HG03175 (cell line): ENCODE measurements at regions not wholly inside any gene's neighbourhood (a gene's known extent, or its start where the extent isn't known, plus 50 kb on each side); places are given as distances from the start of the nearest gene placed in this dataset.

Source experiments
- ATAC-seq: cut with Tn5 transposase; IDR thresholded peaks from one replicate; pipeline ENCODE4 v1.9.1; 2021; ENCODE audit warnings: mild to moderate bottlenecking, moderate library complexity; ENCODE audit not compliant: unreplicated experiment

- ATAC-seq = no peak
These were observed 557.4 kb upstream of the RAB6C start for GRCh38 chr2:129422028-129422427.

GRCh38 chr2:129428086-129428660 is 551.3 kb upstream of the RAB6C start:
- ATAC-seq = no peak

GRCh38 chr2:129430911-129431310 is 548.6 kb upstream of the RAB6C start:
- ATAC-seq = no peak

- ATAC-seq = no peak
These were observed 547.6 kb upstream of the RAB6C start for GRCh38 chr2:129431881-129432280.

GRCh38 chr2:129436809-129437208 is 542.7 kb upstream of the RAB6C start:
- no peak for ATAC-seq

- no peak for ATAC-seq
These were observed 541.7 kb upstream of the RAB6C start for GRCh38 chr2:129437725-129438124.

- ATAC-seq = no peak
These were observed 540.9 kb upstream of the RAB6C start for GRCh38 chr2:129438501-129439057.

GRCh38 chr2:129439406-129440302 is 539.8 kb upstream of the RAB6C start:
- ATAC-seq = no peak

- ATAC-seq = no peak
These were observed 537.9 kb upstream of the RAB6C start for GRCh38 chr2:129441610-129442009.

- ATAC-seq = no peak
These were observed 536.1 kb upstream of the RAB6C start for GRCh38 chr2:129443235-129443864.

- ATAC-seq = no peak
These were observed 535.4 kb upstream of the RAB6C start for GRCh38 chr2:129443865-129444739.

GRCh38 chr2:129444751-129445150 is 534.7 kb upstream of the RAB6C start:
- no peak for ATAC-seq

- no peak for ATAC-seq
These were observed 522.8 kb upstream of the RAB6C start for GRCh38 chr2:129456691-129457090.

- no peak for ATAC-seq
These were observed 522.1 kb upstream of the RAB6C start for GRCh38 chr2:129457277-129457818.

- ATAC-seq = no peak
These were observed 521.5 kb upstream of the RAB6C start for GRCh38 chr2:129458006-129458405.

- ATAC-seq = no peak
These were observed 521.0 kb upstream of the RAB6C start for GRCh38 chr2:129458436-129458835.

GRCh38 chr2:129459200-129459876 is 520.1 kb upstream of the RAB6C start:
- no peak for ATAC-seq

- no peak for ATAC-seq
These were observed 519.6 kb upstream of the RAB6C start for GRCh38 chr2:129459881-129460280.

GRCh38 chr2:129460299-129461198 is 518.9 kb upstream of the RAB6C start:
- no peak for ATAC-seq
